NCI-H226 (cell line): ENCODE measurements at regions not wholly inside any gene's neighbourhood (a gene's known extent, or its start where the extent isn't known, plus 50 kb on each side); places are given as distances from the start of the nearest gene placed in this dataset.

Experiments used
- DNase-seq: peaks from one replicate; pipeline ENCODE4 v3.0.0-alpha.2; 2015

GRCh38 chr5:153030755-153031725 is 459.4 kb upstream of the GRIA1 start:
- no peak for DNase-seq

GRCh38 chr5:153039501-153039900 is 451.0 kb upstream of the GRIA1 start:
- DNase-seq, result no peak

GRCh38 chr5:153043886-153044285 is 446.6 kb upstream of the GRIA1 start:
- no peak for DNase-seq

GRCh38 chr5:153050496-153051179 is 439.8 kb upstream of the GRIA1 start:
- no peak for DNase-seq

- no peak for DNase-seq
These were observed 424.2 kb upstream of the GRIA1 start for GRCh38 chr5:153066281-153066680.

- DNase-seq, result no peak
These were observed 422.6 kb upstream of the GRIA1 start for GRCh38 chr5:153067869-153068268.

GRCh38 chr5:153079396-153079795 is 411.1 kb upstream of the GRIA1 start:
- DNase-seq, result no peak

- no peak for DNase-seq
These were observed 409.5 kb upstream of the GRIA1 start for GRCh38 chr5:153080940-153081339.

- DNase-seq, result no peak
These were observed 409.1 kb upstream of the GRIA1 start for GRCh38 chr5:153081385-153081784.

- DNase-seq, result no peak
These were observed 406.0 kb upstream of the GRIA1 start for GRCh38 chr5:153084511-153084910.

- no peak for DNase-seq
These were observed 404.0 kb upstream of the GRIA1 start for GRCh38 chr5:153086486-153086885.

GRCh38 chr5:153088538-153088937 is 401.9 kb upstream of the GRIA1 start:
- DNase-seq, result no peak

GRCh38 chr5:153094333-153094732 is 396.1 kb upstream of the GRIA1 start:
- DNase-seq, result no peak

- DNase-seq, result no peak
These were observed 394.1 kb upstream of the GRIA1 start for GRCh38 chr5:153096381-153096780.

GRCh38 chr5:153099328-153099727 is 391.1 kb upstream of the GRIA1 start:
- DNase-seq, result no peak

GRCh38 chr5:153101235-153102180 is 389.0 kb upstream of the GRIA1 start:
- no peak for DNase-seq

- no peak for DNase-seq
These were observed 373.6 kb upstream of the GRIA1 start for GRCh38 chr5:153116916-153117315.

- DNase-seq, result no peak
These were observed 372.5 kb upstream of the GRIA1 start for GRCh38 chr5:153118018-153118417.

GRCh38 chr5:153122403-153122802 is 368.1 kb upstream of the GRIA1 start:
- no peak for DNase-seq

- no peak for DNase-seq
These were observed 360.2 kb upstream of the GRIA1 start for GRCh38 chr5:153130296-153130695.

- DNase-seq, result no peak
These were observed 355.1 kb upstream of the GRIA1 start for GRCh38 chr5:153135411-153135810.

- no peak for DNase-seq
These were observed 353.4 kb upstream of the GRIA1 start for GRCh38 chr5:153136910-153137614.
